HTR-8/SVneo (cell line): ENCODE measurements at regions not wholly inside any gene's neighbourhood (a gene's known extent, or its start where the extent isn't known, plus 50 kb on each side); places are given as distances from the start of the nearest gene placed in this dataset.

Source experiments
- DNase-seq: peaks from one replicate; pipeline ENCODE4 v3.0.0; 2011; ENCODE audit warnings: low spot score, mixed read lengths; ENCODE audit not compliant: insufficient read length
- FAIRE-seq: peaks from 2 replicates; lab custom pipeline; 2011; peaks lifted over from hg19 to GRCh38; lab: Jason Lieb, UNC

- FAIRE-seq, result peak; percentile 49
- no peak for DNase-seq
Measured at GRCh38 chr14:75333606-75334548, 55.2 kb downstream of the FOS start.

- peak; percentile 89 for FAIRE-seq
Measured at GRCh38 chr14:75334549-75335051, 56.0 kb downstream of the FOS start.

GRCh38 chr14:75335571-75335970 is 56.9 kb downstream of the FOS start:
- peak; percentile 38 for FAIRE-seq
- DNase-seq, result no peak

More at GRCh38 chr14:75334549-75335051, 56.0 kb downstream of the FOS start:
- DNase-seq, result no peak

DNA sequence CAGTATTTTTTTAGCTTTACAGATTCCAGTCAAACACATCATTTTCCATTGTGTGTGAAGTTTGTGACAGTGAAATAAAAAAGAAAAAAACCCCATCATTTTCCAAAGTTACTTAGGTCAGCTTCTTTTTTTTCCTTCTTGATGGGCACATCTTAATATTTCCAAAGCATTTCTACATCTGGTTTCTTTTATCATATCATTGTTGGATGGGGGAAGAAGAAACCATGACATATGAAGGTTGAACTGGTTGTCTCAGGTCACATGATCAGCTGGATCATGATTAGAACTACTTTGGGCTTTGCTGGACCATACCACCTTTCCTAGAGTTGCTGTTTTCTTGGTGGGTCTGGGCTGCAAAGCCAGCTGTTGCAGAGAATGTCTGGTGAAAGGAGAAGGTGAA is 59.8 kb downstream of the FOS start:
- FAIRE-seq, result peak; percentile 73

DNA sequence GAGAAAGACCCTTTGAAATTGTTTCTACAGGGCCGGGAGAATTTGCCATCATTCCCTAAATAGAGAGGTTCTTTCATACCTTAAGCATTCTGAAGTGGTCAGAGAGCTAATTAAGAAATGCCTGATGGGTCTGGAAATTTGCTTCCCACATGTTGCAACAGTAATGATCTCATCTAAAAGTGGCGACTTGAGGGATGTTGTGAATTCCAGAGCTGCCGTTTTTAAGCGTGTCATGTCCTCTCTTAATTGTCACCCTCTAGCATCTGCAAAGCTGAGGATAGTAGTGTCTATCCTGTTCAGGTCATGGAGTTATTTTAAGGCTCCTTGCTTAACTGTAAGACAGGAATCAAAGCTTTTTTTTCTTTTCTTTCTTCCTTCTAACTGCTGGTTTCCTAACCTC is 60.4 kb downstream of the FOS start:
- DNase-seq, result no peak
- FAIRE-seq, result peak; percentile 44

More for the DNA sequence above, 59.8 kb downstream of the FOS start:
- no peak for DNase-seq

- FAIRE-seq (peak; percentile 16), DNase-seq (no peak)
Measured at GRCh38 chr14:75340921-75341320, 62.3 kb downstream of the FOS start.

DNA sequence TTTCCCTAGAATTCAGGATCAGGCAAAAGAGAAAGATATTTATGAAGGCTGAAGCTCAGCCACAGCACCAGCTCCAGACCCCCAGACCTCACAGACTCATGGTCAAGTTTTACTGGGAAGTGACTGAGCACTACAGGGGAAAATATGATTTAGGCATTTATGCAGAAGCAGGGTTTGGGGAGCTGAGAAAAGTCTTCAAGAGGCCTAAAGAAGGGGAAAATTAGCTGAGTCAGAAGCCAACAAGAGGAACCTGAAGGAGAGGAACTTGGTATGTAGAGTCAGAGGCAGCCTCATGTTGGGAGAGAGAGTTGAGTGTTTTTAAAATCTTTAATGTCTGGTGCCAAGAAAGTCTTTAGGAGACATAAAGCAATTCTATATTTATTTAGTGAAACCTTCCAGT is 63.0 kb downstream of the FOS start:
- DNase-seq (no peak), FAIRE-seq (no peak)

DNA sequence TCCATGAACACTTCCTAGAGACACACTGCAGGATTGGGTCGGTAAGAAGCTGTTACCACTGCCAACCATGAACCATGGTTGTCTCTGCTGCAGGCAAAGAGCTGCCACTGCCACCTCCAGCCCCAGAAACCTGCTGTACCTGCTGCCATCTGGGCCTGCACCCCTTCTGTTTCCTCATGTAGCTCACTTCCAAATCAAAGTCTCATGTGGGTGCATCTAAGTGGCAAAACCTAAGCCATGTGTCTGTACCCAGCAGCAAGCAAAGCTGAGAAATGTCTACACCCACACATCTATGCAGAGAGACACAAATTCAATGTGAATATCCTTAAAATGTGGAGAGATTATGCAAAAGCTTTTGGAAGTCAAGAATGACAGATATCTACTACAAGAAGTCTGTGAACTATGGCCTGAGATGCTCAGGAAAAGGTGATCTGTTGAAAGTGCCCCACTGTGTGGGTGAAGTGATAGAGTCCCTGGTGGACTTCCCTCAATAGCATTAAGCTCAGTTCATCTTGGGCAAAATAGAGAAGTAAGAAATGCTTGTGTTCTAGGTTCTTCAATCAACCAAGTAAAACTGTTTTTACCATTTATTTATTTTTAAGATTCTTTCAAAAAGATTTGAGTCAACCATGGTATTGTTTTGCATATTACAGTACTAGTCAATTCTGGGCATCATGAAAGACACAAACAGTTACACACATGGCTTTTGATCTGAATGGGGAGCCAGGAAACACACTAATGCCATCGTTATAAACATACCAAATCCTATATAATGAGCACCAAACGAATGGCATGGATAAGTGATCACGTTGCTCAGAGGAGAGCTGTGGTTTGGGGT is 64.4 kb downstream of the FOS start:
- peak; percentile 81 for FAIRE-seq
- DNase-seq, result no peak

- DNase-seq, result no peak
- peak; percentile 62 for FAIRE-seq
Measured at GRCh38 chr14:75343911-75344310, 65.3 kb downstream of the FOS start.

DNA sequence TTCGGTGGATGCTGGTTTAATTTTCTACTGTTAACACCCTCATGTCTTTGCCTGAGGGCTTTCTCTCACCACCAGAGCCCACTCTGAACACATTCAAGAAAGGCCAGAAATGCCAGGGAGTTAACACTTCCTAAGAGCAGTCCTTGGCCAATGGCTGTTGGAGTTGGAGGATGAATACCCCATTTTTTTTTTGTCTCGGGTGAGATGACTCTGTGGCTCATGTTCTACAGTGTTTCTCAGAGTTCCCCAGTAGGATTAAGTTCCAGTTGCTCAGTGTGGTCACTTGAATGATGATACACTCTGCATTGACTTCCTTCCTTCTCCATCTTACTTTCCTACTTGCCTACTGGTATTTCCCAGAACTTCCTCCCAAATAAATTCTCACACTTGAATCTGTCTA is 65.8 kb downstream of the FOS start:
- FAIRE-seq (no peak), DNase-seq (no peak)

DNA sequence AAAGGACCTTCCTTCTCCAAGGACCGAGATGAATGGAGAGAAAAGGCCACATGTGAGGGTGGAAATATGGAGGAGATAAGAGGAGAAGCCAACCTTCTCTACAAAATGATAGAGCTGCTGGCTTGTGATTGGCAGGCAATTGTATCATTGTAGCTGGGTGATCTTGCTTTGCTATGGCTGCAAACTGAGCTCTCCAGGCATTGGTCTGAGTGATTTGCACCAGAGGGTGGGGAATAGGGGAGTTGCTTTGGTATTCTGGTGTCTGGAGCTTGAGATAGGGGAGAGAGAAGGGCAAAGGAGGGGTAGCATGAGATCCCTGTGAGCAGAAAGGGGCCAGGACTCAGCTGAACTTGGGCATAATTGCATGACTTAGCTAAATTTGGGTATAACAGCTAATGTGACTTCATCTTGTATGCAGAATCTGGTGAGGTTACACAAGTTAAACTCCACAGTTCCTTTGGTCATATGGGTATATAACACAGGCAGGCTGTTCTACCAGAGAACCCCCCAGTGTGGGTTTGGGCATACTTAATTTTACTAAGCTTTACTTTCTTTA is 72.0 kb downstream of the FOS start:
- peak; percentile 36 for FAIRE-seq
- no peak for DNase-seq

GRCh38 chr14:75359098-75359497 is 68.7 kb upstream of the JDP2 start:
- FAIRE-seq, result peak; percentile 78
- no peak for DNase-seq

DNA sequence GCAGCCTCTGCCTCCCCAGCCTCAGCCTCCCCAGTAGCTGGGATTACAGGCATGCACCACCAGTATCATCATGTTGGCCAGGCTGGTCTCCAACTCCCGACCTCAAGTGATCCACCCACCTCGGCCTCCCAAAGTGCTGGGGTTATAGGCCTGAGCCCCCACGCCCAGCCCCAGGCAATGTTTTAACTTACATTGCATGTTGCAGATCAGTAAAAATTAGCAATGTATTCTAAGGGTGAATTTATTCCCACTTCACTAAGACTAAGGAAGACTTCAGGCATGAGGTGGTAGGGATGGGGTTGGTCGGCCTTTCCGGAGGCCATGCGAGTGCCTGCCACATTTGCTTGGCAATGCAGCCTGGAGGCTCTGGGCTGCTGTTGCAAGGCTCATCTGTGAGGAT is 66.8 kb upstream of the JDP2 start:
- peak; percentile 87 for FAIRE-seq
- DNase-seq, result no peak

GRCh38 chr14:75361751-75362433 is 65.9 kb upstream of the JDP2 start:
- FAIRE-seq (no peak), DNase-seq (no peak)

GRCh38 chr14:75363130-75363529 is 64.7 kb upstream of the JDP2 start:
- FAIRE-seq (no peak), DNase-seq (no peak)

- FAIRE-seq, result peak; percentile 65
- DNase-seq, result no peak
Measured at GRCh38 chr14:75363570-75364227, 64.1 kb upstream of the JDP2 start.

DNA sequence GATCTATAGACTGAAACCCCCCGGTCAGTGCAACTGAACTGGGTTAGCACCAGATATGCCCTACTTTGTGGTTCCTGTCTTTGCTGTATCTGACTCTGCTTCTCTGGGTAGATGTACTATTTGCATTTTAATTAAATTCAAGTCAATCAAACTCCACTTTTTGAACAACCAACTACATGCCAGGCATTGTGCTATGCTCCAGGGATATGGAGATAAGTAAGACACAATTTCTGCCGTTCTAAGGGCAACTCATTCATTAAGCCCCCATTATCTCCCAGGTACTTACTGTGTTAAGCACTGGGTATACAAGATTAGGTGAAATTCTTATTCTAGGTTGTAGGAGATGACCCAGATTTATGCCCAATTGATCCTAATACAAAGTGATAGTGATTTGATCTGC is 62.7 kb upstream of the JDP2 start:
- no peak for DNase-seq
- FAIRE-seq, result peak; percentile 40

GRCh38 chr14:75366963-75367362 is 60.9 kb upstream of the JDP2 start:
- FAIRE-seq, result peak; percentile 77
- DNase-seq, result no peak

- FAIRE-seq, result peak; percentile 26
Measured at GRCh38 chr14:75368333-75368732, 59.5 kb upstream of the JDP2 start.

More at GRCh38 chr14:75368333-75368732, 59.5 kb upstream of the JDP2 start:
- DNase-seq, result no peak
